ENCODE measurements at regions not wholly inside any gene's neighbourhood (a gene's known extent, or its start where the extent isn't known, plus 50 kb on each side); places are given as distances from the start of the nearest gene placed in this dataset.

- peaks cover 12% of the 10 kb centered on the region for H3K27me3 Mint-ChIP-seq
- H3K27ac Mint-ChIP-seq: no peak overlapping the region
- H3K9me3 Mint-ChIP-seq: no peaks in the 10 kb centered on the region
- DNase-seq (no peak), ATAC-seq (no peak)
- H3K4me3 Mint-ChIP-seq: no peak overlapping the region
- H3K36me3 Mint-ChIP-seq (ENCODE audit: low read depth): no peaks in the 10 kb centered on the region
- H3K4me1 Mint-ChIP-seq: peaks cover 2% of the 10 kb centered on the region
Observed at GRCh38 chr2:16257322-16258028, 317.1 kb downstream of the MYCN start.

GRCh38 chr2:16256601-16257321, 316.4 kb downstream of the MYCN start:
- H3K27ac Mint-ChIP-seq: no peak overlapping the region
- no peak for ATAC-seq
- H3K4me1 Mint-ChIP-seq: peaks cover 2% of the 10 kb centered on the region
- H3K4me3 Mint-ChIP-seq: no peak overlapping the region
- no peak for DNase-seq
- no peaks in the 10 kb centered on the region for H3K36me3 Mint-ChIP-seq (ENCODE audit: low read depth)
- peaks cover 12% of the 10 kb centered on the region for H3K27me3 Mint-ChIP-seq
- H3K9me3 Mint-ChIP-seq: no peaks in the 10 kb centered on the region

- H3K36me3 Mint-ChIP-seq (ENCODE audit: low read depth): no peaks in the 10 kb centered on the region
- peaks cover 2% of the 10 kb centered on the region for H3K4me1 Mint-ChIP-seq
- no peaks in the 10 kb centered on the region for H3K9me3 Mint-ChIP-seq
Observed at GRCh38 chr2:16255120-16255519, 314.8 kb downstream of the MYCN start.

GRCh38 chr2:16254356-16254965, 314.1 kb downstream of the MYCN start:
- no peak for DNase-seq
- Mint-ChIP-seq H3K4me3 (no peak overlapping the region), H3K4me1 (peaks cover 2% of the 10 kb centered on the region), H3K27me3 (peaks cover 12% of the 10 kb centered on the region), H3K27ac (no peak overlapping the region), H3K9me3 (no peaks in the 10 kb centered on the region), H3K36me3 (ENCODE audit: low read depth) (no peaks in the 10 kb centered on the region)
- ATAC-seq: no peak

More at GRCh38 chr2:16255120-16255519, 314.8 kb downstream of the MYCN start:
- DNase-seq (no peak), ATAC-seq (no peak)
- H3K4me3 Mint-ChIP-seq: no peak overlapping the region
- peaks cover 12% of the 10 kb centered on the region for H3K27me3 Mint-ChIP-seq
- no peak overlapping the region for H3K27ac Mint-ChIP-seq

- no peak for DNase-seq
- no peak overlapping the region for H3K27ac Mint-ChIP-seq
Observed at GRCh38 chr2:16253291-16253690, 312.9 kb downstream of the MYCN start.

GRCh38 chr2:16252891-16253290, 312.5 kb downstream of the MYCN start:
- no peaks in the 10 kb centered on the region for H3K36me3 Mint-ChIP-seq (ENCODE audit: low read depth)
- no peak for ATAC-seq
- peaks cover 2% of the 10 kb centered on the region for H3K4me1 Mint-ChIP-seq
- H3K27me3 Mint-ChIP-seq: peaks cover 12% of the 10 kb centered on the region
- no peak for DNase-seq
- no peak overlapping the region for H3K27ac Mint-ChIP-seq
- H3K4me3 Mint-ChIP-seq: no peak overlapping the region
- H3K9me3 Mint-ChIP-seq: no peaks in the 10 kb centered on the region

More at GRCh38 chr2:16253291-16253690, 312.9 kb downstream of the MYCN start:
- H3K4me3 Mint-ChIP-seq: no peak overlapping the region
- H3K27me3 Mint-ChIP-seq: peaks cover 12% of the 10 kb centered on the region
- H3K36me3 Mint-ChIP-seq (ENCODE audit: low read depth): no peaks in the 10 kb centered on the region
- peaks cover 2% of the 10 kb centered on the region for H3K4me1 Mint-ChIP-seq
- no peak for ATAC-seq
- H3K9me3 Mint-ChIP-seq: no peaks in the 10 kb centered on the region

GRCh38 chr2:16252251-16252650, 311.9 kb downstream of the MYCN start:
- Mint-ChIP-seq H3K36me3 (ENCODE audit: low read depth) (no peaks in the 10 kb centered on the region), H3K4me3 (no peak overlapping the region), H3K27ac (no peak overlapping the region), H3K9me3 (no peaks in the 10 kb centered on the region), H3K4me1 (no peaks in the 10 kb centered on the region), H3K27me3 (peaks cover 10% of the 10 kb centered on the region)
- DNase-seq (no peak), ATAC-seq (no peak)

- Mint-ChIP-seq H3K27ac (no peak overlapping the region), H3K36me3 (ENCODE audit: low read depth) (no peaks in the 10 kb centered on the region), H3K9me3 (no peaks in the 10 kb centered on the region), H3K4me1 (no peaks in the 10 kb centered on the region), H3K4me3 (no peak overlapping the region), H3K27me3 (peaks cover 10% of the 10 kb centered on the region)
- ATAC-seq: no peak
- no peak for DNase-seq
Observed at GRCh38 chr2:16251511-16252225, 311.3 kb downstream of the MYCN start.

- Mint-ChIP-seq H3K4me1 (no peaks in the 10 kb centered on the region), H3K9me3 (no peaks in the 10 kb centered on the region), H3K27ac (no peak overlapping the region), H3K36me3 (ENCODE audit: low read depth) (no peaks in the 10 kb centered on the region), H3K27me3 (peaks cover 9% of the 10 kb centered on the region), H3K4me3 (no peak overlapping the region)
- ATAC-seq: no peak
- DNase-seq: no peak
Observed at GRCh38 chr2:16250886-16251285, 310.5 kb downstream of the MYCN start.

GRCh38 chr2:16250466-16250865, 310.1 kb downstream of the MYCN start:
- no peaks in the 10 kb centered on the region for H3K4me1 Mint-ChIP-seq
- H3K27ac Mint-ChIP-seq: no peak overlapping the region
- ATAC-seq (no peak), DNase-seq (no peak)
- no peak overlapping the region for H3K4me3 Mint-ChIP-seq
- no peaks in the 10 kb centered on the region for H3K9me3 Mint-ChIP-seq
- peaks cover 5% of the 10 kb centered on the region for H3K27me3 Mint-ChIP-seq
- no peaks in the 10 kb centered on the region for H3K36me3 Mint-ChIP-seq (ENCODE audit: low read depth)

GRCh38 chr2:16250056-16250425, 309.7 kb downstream of the MYCN start:
- H3K4me1 Mint-ChIP-seq: no peaks in the 10 kb centered on the region
- no peaks in the 10 kb centered on the region for H3K36me3 Mint-ChIP-seq (ENCODE audit: low read depth)
- H3K27ac Mint-ChIP-seq: no peak overlapping the region
- H3K4me3 Mint-ChIP-seq: no peak overlapping the region
- peaks cover 4% of the 10 kb centered on the region for H3K27me3 Mint-ChIP-seq
- no peaks in the 10 kb centered on the region for H3K9me3 Mint-ChIP-seq
- ATAC-seq: no peak
- DNase-seq: no peak

GRCh38 chr2:16249246-16250055, 309.1 kb downstream of the MYCN start:
- H3K27me3 Mint-ChIP-seq: no peaks in the 10 kb centered on the region
- no peaks in the 10 kb centered on the region for H3K9me3 Mint-ChIP-seq
- no peak for ATAC-seq
- no peak overlapping the region for H3K4me3 Mint-ChIP-seq
- H3K27ac Mint-ChIP-seq: no peak overlapping the region
- no peaks in the 10 kb centered on the region for H3K36me3 Mint-ChIP-seq (ENCODE audit: low read depth)
- H3K4me1 Mint-ChIP-seq: no peaks in the 10 kb centered on the region
- DNase-seq: no peak

- Mint-ChIP-seq H3K4me3 (no peak overlapping the region), H3K27ac (no peak overlapping the region), H3K9me3 (no peaks in the 10 kb centered on the region), H3K36me3 (ENCODE audit: low read depth) (no peaks in the 10 kb centered on the region), H3K27me3 (no peaks in the 10 kb centered on the region), H3K4me1 (no peaks in the 10 kb centered on the region)
- no peak for DNase-seq
- no peak for ATAC-seq
Observed at GRCh38 chr2:16248571-16249105, 308.3 kb downstream of the MYCN start.

All from activated naive CD8-positive, alpha-beta T cell treated with anti-CD3 and anti-CD28 coated beads, Interleukin-2, amount 50 U/mL, for 24 hours (primary cell).